Amniotic epithelial cell (primary cell): ENCODE measurements at regions not wholly inside any gene's neighbourhood (a gene's known extent, or its start where the extent isn't known, plus 50 kb on each side); places are given as distances from the start of the nearest gene placed in this dataset.

Source experiments
- DNase-seq: peaks from one replicate; pipeline ENCODE4 v3.0.0-alpha.2; 2010; ENCODE audit warnings: low read depth

GRCh38 chr3:150300852-150301517 lies 107.1 kb upstream of the TSC22D2 start:
- no peak for DNase-seq

- DNase-seq: no peak
Measured at GRCh38 chr3:150300388-150300787, 107.7 kb upstream of the TSC22D2 start.

GRCh38 chr3:150299201-150299600 lies 108.9 kb upstream of the TSC22D2 start:
- peak; percentile 80 for DNase-seq

- DNase-seq: no peak
Measured at GRCh38 chr3:150296966-150297365, 111.1 kb upstream of the TSC22D2 start.

- DNase-seq: no peak
Measured at GRCh38 chr3:150296123-150296735, 111.9 kb upstream of the TSC22D2 start.

- peak; percentile 86 for DNase-seq
Measured at GRCh38 chr3:150293401-150294001, 114.6 kb upstream of the TSC22D2 start.

GRCh38 chr3:150292891-150293290 lies 115.2 kb upstream of the TSC22D2 start:
- DNase-seq: peak; percentile 94

- peak; percentile 21 for DNase-seq
Measured at GRCh38 chr3:150291515-150291914, 116.6 kb upstream of the TSC22D2 start.

GRCh38 chr3:150286390-150287147 lies 121.5 kb upstream of the TSC22D2 start:
- peak; percentile 64 for DNase-seq

- DNase-seq: no peak
Measured at GRCh38 chr3:150285601-150286000, 122.5 kb upstream of the TSC22D2 start.

GRCh38 chr3:150278843-150279381 lies 129.2 kb upstream of the TSC22D2 start:
- DNase-seq: no peak

- no peak for DNase-seq
Measured at GRCh38 chr3:150278195-150278594, 129.9 kb upstream of the TSC22D2 start.

GRCh38 chr3:150277444-150277843 lies 130.7 kb upstream of the TSC22D2 start:
- no peak for DNase-seq

- DNase-seq: peak; percentile 56
Measured at GRCh38 chr3:150275941-150276340, 132.2 kb upstream of the TSC22D2 start.

GRCh38 chr3:150274372-150274771 lies 133.7 kb upstream of the TSC22D2 start:
- peak; percentile 45 for DNase-seq

- DNase-seq: peak; percentile 26
Measured at GRCh38 chr3:150273396-150273795, 134.7 kb upstream of the TSC22D2 start.

- no peak for DNase-seq
Measured at GRCh38 chr3:150271591-150271960, 136.5 kb upstream of the TSC22D2 start.

- DNase-seq: no peak
Measured at GRCh38 chr3:150270883-150271590, 137.1 kb upstream of the TSC22D2 start.

- DNase-seq: peak; percentile 12
Measured at GRCh38 chr3:150270444-150270843, 137.7 kb upstream of the TSC22D2 start.

- DNase-seq: no peak
Measured at GRCh38 chr3:150269526-150269925, 138.6 kb upstream of the TSC22D2 start.

- DNase-seq: peak; percentile 26
Measured at GRCh38 chr3:150268426-150269391, 139.4 kb upstream of the TSC22D2 start.
